ENCODE measurements at regions not wholly inside any gene's neighbourhood (a gene's known extent, or its start where the extent isn't known, plus 50 kb on each side); places are given as distances from the start of the nearest gene placed in this dataset.

GRCh38 chr3:17972959-17973906, 230.8 kb upstream of the TBC1D5 start:
- Histone ChIP-seq H3K4me3 (peak overlapping the region; percentile 1; the same call in 1 of the 3 replicates), H3K4me1 (peaks cover 17% of the 10 kb centered on the region), H3K9me3 (no peaks in the 10 kb centered on the region), H3K4me2 (peak overlapping the region; percentile 70), H3K27ac (0 out of 6 replicates have a peak overlapping the region, but pooled peaks of 1 of the 2 experiments have one; percentile 3)
- 18% methylated on average over 10 of the region's 10 CpGs for WGBS (ENCODE audit: missing lambda C conversion rate)
- ChIA-PET POLR2A (no interaction called here), CTCF (no interaction called here)
- peak in 1 of 2 experiments; percentile 64; a peak in 3 of 6 replicates for ATAC-seq
- FAIRE-seq, result no peak
- DNase-seq (ENCODE audit: low read depth in 1 of 2, low spot score in 1 of 2), result peak in 1 of 2 experiments; percentile 53
- TF ChIP-seq NR3C1 (IDR thresholded peaks at IDR 0.05) (no peak), CHD2 (IDR thresholded peaks at IDR 0.05; ENCODE audit: low read length, partially characterized antibody) (no peak)

GRCh38 chr3:17972476-17972875, 230.0 kb upstream of the TBC1D5 start:
- ATAC-seq (no peak), FAIRE-seq (no peak), DNase-seq (ENCODE audit: low read depth in 1 of 2, low spot score in 1 of 2) (no peak)
- ChIA-PET POLR2A (no interaction called here), CTCF (no interaction called here)
- TF ChIP-seq ZNF302 (CRISPR knock-in tag; IDR thresholded peaks at IDR 0.05) (no peak), ESRRA (IDR thresholded peaks at IDR 0.05; ENCODE audit: borderline replicate concordance, low read length) (no peak), NPAS2 (CRISPR knock-in tag; IDR thresholded peaks at IDR 0.05; ENCODE audit: borderline replicate concordance) (no peak), KDM5A (IDR thresholded peaks at IDR 0.05) (no peak), ZSCAN20 (CRISPR knock-in tag; IDR thresholded peaks at IDR 0.05) (no peak), EHF (CRISPR knock-in tag; IDR thresholded peaks at IDR 0.05) (no peak), ELK1 (IDR thresholded peaks at IDR 0.05; ENCODE audit: low read depth, low read length) (no peak), RCOR1 (IDR thresholded peaks at IDR 0.05; ENCODE audit: low read depth, low read length) (no peak), SREBF2 (IDR thresholded peaks at IDR 0.05) (no peak), HEYL (CRISPR knock-in tag; IDR thresholded peaks at IDR 0.05) (no peak), HOXB5 (CRISPR knock-in tag; IDR thresholded peaks at IDR 0.05) (no peak)
- TF ChIP-seq, protein P1, sequence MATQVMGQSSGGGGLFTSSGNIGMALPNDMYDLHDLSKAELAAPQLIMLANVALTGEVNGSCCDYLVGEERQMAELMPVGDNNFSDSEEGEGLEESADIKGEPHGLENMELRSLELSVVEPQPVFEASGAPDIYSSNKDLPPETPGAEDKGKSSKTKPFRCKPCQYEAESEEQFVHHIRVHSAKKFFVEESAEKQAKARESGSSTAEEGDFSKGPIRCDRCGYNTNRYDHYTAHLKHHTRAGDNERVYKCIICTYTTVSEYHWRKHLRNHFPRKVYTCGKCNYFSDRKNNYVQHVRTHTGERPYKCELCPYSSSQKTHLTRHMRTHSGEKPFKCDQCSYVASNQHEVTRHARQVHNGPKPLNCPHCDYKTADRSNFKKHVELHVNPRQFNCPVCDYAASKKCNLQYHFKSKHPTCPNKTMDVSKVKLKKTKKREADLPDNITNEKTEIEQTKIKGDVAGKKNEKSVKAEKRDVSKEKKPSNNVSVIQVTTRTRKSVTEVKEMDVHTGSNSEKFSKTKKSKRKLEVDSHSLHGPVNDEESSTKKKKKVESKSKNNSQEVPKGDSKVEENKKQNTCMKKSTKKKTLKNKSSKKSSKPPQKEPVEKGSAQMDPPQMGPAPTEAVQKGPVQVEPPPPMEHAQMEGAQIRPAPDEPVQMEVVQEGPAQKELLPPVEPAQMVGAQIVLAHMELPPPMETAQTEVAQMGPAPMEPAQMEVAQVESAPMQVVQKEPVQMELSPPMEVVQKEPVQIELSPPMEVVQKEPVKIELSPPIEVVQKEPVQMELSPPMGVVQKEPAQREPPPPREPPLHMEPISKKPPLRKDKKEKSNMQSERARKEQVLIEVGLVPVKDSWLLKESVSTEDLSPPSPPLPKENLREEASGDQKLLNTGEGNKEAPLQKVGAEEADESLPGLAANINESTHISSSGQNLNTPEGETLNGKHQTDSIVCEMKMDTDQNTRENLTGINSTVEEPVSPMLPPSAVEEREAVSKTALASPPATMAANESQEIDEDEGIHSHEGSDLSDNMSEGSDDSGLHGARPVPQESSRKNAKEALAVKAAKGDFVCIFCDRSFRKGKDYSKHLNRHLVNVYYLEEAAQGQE (IDR thresholded peaks at IDR 0.05), result no peak
- 39% methylated on average over 1 of the region's 1 CpG for WGBS (ENCODE audit: missing lambda C conversion rate)
- Histone ChIP-seq H3K27ac (no peak overlapping the region), H3K4me2 (peak overlapping the region; percentile 70; the same call in 2 of the 3 replicates), H3K4me1 (peaks cover 17% of the 10 kb centered on the region), H3K4me3 (no peak overlapping the region), H3K9me3 (no peaks in the 10 kb centered on the region)

- POLR2A ChIA-PET, result no interaction called here
- DNase-seq (ENCODE audit: low read depth in 1 of 2, low spot score in 1 of 2) (no peak), ATAC-seq (no peak), FAIRE-seq (no peak)
- TF ChIP-seq ESRRA (IDR thresholded peaks at IDR 0.05; ENCODE audit: borderline replicate concordance, low read length) (no peak), POLR2A (IDR thresholded peaks at IDR 0.05; ENCODE audit: low read length) (no peak), ZSCAN20 (CRISPR knock-in tag; IDR thresholded peaks at IDR 0.05) (no peak), CBX2 (IDR thresholded peaks at IDR 0.05; ENCODE audit: borderline replicate concordance, low read depth) (no peak)
- H3K4me2 ChIP-seq, result no peak overlapping the region
- H3K4me1 ChIP-seq, result peaks cover 17% of the 10 kb centered on the region
- CTCF ChIA-PET, result no interaction called here
- 63% methylated on average over 1 of the region's 1 CpG for WGBS (ENCODE audit: missing lambda C conversion rate)
- H3K27ac ChIP-seq, result no peak overlapping the region
- H3K4me3 ChIP-seq, result no peak overlapping the region
- H3K9me3 ChIP-seq, result no peaks in the 10 kb centered on the region
Observed at GRCh38 chr3:17972030-17972429, 229.6 kb upstream of the TBC1D5 start.

All from A549 (cell line).